Keratinocyte (primary cell): ENCODE measurements at regions not wholly inside any gene's neighbourhood (a gene's known extent, or its start where the extent isn't known, plus 50 kb on each side); places are given as distances from the start of the nearest gene placed in this dataset.

ENCODE experiments used
- DNase-seq: peaks from one replicate; pipeline ENCODE4 v3.0.0-alpha.2; 2011; ENCODE audit warnings: low read depth, missing footprints, low spot score
- FAIRE-seq: peaks from 2 replicates; lab custom pipeline; 2011; peaks lifted over from hg19 to GRCh38; lab: Jason Lieb, UNC
- H2AFZ ChIP-seq: 2 replicates; pipeline ENCODE4 v1.6.0; 2012; ENCODE audit warnings: low read length, control low read depth, inconsistent platforms; ENCODE audit not compliant: control insufficient read depth
- H3K27ac ChIP-seq: 2 replicates; pipeline ENCODE4 v1.5.1; 2011; ENCODE audit warnings: low read length; ENCODE audit not compliant: control insufficient read depth, insufficient read depth
- H3K27me3 ChIP-seq: 3 replicates; pipeline ENCODE4 v1.6.0; 2011; ENCODE audit warnings: low read length; ENCODE audit not compliant: control insufficient read depth, insufficient read depth; ENCODE audit errors: extremely low read depth
- H3K36me3 ChIP-seq, 2 experiments: 2 replicates in 1 of 2; 3 replicates in 1 of 2; pipeline ENCODE4 v1.5.1; 2011; ENCODE audit warnings: low read length in 2 of 2, mild to moderate bottlenecking in 1 of 2; ENCODE audit not compliant: control insufficient read depth in 2 of 2, insufficient read depth in 2 of 2; ENCODE audit errors: extremely low read depth in 1 of 2
- H3K4me1 ChIP-seq: 3 replicates; pipeline ENCODE4 v1.5.1; 2011; ENCODE audit warnings: low read length; ENCODE audit not compliant: control insufficient read depth, insufficient read depth; ENCODE audit errors: extremely low read depth
- H3K4me2 ChIP-seq: 3 replicates; pipeline ENCODE4 v1.6.0; 2011; ENCODE audit warnings: low read depth, low read length; ENCODE audit not compliant: control insufficient read depth, insufficient read depth; ENCODE audit errors: extremely low read depth
- H3K4me3 ChIP-seq, 3 experiments: fragments of 200-600 bp in 1 of 3; sonication (generic) in 1 of 3; 2 replicates in 2 of 3; 3 replicates in 1 of 3; pipeline ENCODE4 v1.5.1; 2011 to 2016; ENCODE audit warnings: low read length in 3 of 3, mild to moderate bottlenecking in 3 of 3, control low read depth in 2 of 3, inconsistent platforms in 1 of 3, low read depth in 1 of 3, mixed read lengths in 1 of 3, mixed run types in 1 of 3, moderate library complexity in 1 of 3; ENCODE audit not compliant: control insufficient read depth in 2 of 3, insufficient read depth in 2 of 3; ENCODE audit errors: extremely low read depth in 1 of 3
- H3K79me2 ChIP-seq: 2 replicates; pipeline ENCODE4 v1.6.0; 2012; ENCODE audit warnings: low read length; ENCODE audit not compliant: control insufficient read depth, insufficient read depth
- H3K9ac ChIP-seq: 3 replicates; pipeline ENCODE4 v1.6.0; 2011; ENCODE audit warnings: low read length; ENCODE audit not compliant: control insufficient read depth, insufficient read depth; ENCODE audit errors: extremely low read depth
- H3K9me1 ChIP-seq: 3 replicates; pipeline ENCODE4 v1.6.0; 2011; ENCODE audit warnings: low read length; ENCODE audit not compliant: control insufficient read depth, insufficient read depth; ENCODE audit errors: extremely low read depth
- H3K9me3 ChIP-seq: 2 replicates; pipeline ENCODE4 v1.5.1; 2012; ENCODE audit warnings: low read depth, low read length; ENCODE audit not compliant: control insufficient read depth
- H4K20me1 ChIP-seq: 3 replicates; pipeline ENCODE4 v1.6.0; 2011; ENCODE audit warnings: low read length; ENCODE audit not compliant: control insufficient read depth, insufficient read depth; ENCODE audit errors: extremely low read depth
- EZH2 ChIP-seq: IDR thresholded peaks from one replicate; pipeline ENCODE4 v1.6.1; 2012; ENCODE audit warnings: inconsistent platforms, mild to moderate bottlenecking, low read length, moderate library complexity
- dilution Hi-C: fragments of 300-500 bp; cut with MboI; formaldehyde crosslinking; loops from one replicate; pipeline ENCODE4 v1.7.0; 2020; ENCODE audit warnings: low sequenced_read_pairs; ENCODE audit not compliant: extremely low pct_ligation_motif_present
- TF ChIP-seq, protein P1 (sequence below), 3 experiments: IDR thresholded peaks in 1 of 3; conservative IDR thresholded peaks in 1 of 3; optimal IDR thresholded peaks in 1 of 3; 2 replicates in 2 of 3; 3 replicates in 1 of 3; pipeline versions ENCODE3 to v1.5.1; 2011; ENCODE audit warnings: low read length in 3 of 3, mild to moderate bottlenecking in 3 of 3, moderate library complexity in 2 of 3, control low read depth in 1 of 3, inconsistent platforms in 1 of 3; ENCODE audit not compliant: insufficient read depth in 2 of 3; ENCODE audit errors: extremely low read depth in 1 of 3

DNA sequence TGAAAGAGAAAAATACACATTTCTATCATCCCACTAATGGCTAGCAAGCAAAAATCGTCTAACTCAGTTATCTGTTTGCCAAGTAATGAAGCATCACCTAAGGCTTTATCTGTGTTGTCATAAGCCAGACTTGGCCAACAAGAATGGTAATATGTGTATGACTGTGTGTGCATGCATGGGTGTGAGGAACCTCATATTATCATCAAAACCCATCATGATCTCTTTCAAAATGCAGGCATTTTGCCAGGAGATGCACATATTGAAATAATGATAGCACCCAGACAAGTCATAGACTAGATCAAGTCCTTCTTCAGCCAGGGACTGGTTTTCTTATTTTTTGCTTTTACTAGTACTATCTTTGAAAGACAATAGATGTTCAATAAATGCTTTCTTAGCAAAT is 172.5 kb upstream of the FMR1 start:
- no peaks in the 10 kb centered on the region for H3K9me3 ChIP-seq
- no peak overlapping the region for H2AFZ ChIP-seq
- FAIRE-seq (no peak), DNase-seq (no peak)
- H3K79me2 ChIP-seq, result no peaks in the 10 kb centered on the region
- TF ChIP-seq, protein P1, sequence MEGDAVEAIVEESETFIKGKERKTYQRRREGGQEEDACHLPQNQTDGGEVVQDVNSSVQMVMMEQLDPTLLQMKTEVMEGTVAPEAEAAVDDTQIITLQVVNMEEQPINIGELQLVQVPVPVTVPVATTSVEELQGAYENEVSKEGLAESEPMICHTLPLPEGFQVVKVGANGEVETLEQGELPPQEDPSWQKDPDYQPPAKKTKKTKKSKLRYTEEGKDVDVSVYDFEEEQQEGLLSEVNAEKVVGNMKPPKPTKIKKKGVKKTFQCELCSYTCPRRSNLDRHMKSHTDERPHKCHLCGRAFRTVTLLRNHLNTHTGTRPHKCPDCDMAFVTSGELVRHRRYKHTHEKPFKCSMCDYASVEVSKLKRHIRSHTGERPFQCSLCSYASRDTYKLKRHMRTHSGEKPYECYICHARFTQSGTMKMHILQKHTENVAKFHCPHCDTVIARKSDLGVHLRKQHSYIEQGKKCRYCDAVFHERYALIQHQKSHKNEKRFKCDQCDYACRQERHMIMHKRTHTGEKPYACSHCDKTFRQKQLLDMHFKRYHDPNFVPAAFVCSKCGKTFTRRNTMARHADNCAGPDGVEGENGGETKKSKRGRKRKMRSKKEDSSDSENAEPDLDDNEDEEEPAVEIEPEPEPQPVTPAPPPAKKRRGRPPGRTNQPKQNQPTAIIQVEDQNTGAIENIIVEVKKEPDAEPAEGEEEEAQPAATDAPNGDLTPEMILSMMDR (optimal IDR thresholded peaks at IDR 0.05 in 1 of 3, IDR thresholded peaks at IDR 0.05 in 1 of 3, conservative IDR thresholded peaks at IDR 0.05 in 1 of 3; ENCODE audit: extremely low read depth in 1 of 3, insufficient read depth in 2 of 3, low read length in 3 of 3), result no peak
- TF ChIP-seq EZH2, result no peak
- dilution Hi-C loops, result no loop called here
- H3K36me3 ChIP-seq, result no peaks in the 10 kb centered on the region
- H3K9ac ChIP-seq, result no peak overlapping the region
- H4K20me1 ChIP-seq, result no peaks in the 10 kb centered on the region
- H3K27ac ChIP-seq, result no peak overlapping the region
- H3K9me1 ChIP-seq, result no peaks in the 10 kb centered on the region
- no peaks in the 10 kb centered on the region for H3K4me1 ChIP-seq
- H3K27me3 ChIP-seq, result no peaks in the 10 kb centered on the region
- no peak overlapping the region for H3K4me2 ChIP-seq
- H3K4me3 ChIP-seq, result no peak overlapping the region

DNA sequence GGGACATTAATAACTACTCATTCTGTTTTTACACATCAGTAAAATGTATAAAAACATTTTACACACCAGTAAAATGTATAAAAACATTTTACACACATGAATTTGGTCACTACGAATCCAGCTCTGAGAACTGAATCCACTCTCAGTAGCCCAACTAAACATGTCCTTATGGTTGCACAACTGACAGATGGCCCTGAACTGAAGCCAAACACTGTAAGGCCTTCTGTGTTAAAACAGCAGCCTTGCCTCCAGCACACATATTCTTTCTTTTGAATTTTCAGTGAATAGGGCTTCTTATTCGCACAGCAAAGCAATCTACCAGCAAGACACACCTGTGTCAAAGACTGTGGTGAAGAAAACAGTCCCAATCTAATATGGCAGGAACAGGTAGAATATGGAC is 169.9 kb upstream of the FMR1 start:
- Histone ChIP-seq H3K9me3 (peaks cover 2% of the 10 kb centered on the region), H2AFZ (no peak overlapping the region), H3K9ac (no peak overlapping the region), H3K4me3 (no peak overlapping the region), H3K79me2 (no peaks in the 10 kb centered on the region), H4K20me1 (no peaks in the 10 kb centered on the region), H3K27ac (no peak overlapping the region), H3K4me1 (no peaks in the 10 kb centered on the region), H3K9me1 (no peaks in the 10 kb centered on the region), H3K4me2 (no peak overlapping the region), H3K36me3 (no peaks in the 10 kb centered on the region), H3K27me3 (no peaks in the 10 kb centered on the region)
- FAIRE-seq, result no peak
- dilution Hi-C loops, result no loop called here
- no peak for DNase-seq
- TF ChIP-seq, protein P1 (optimal IDR thresholded peaks at IDR 0.05 in 1 of 3, IDR thresholded peaks at IDR 0.05 in 1 of 3, conservative IDR thresholded peaks at IDR 0.05 in 1 of 3; ENCODE audit: extremely low read depth in 1 of 3, insufficient read depth in 2 of 3, low read length in 3 of 3), result no peak
- TF ChIP-seq EZH2, result no peak
